Ishikawa (cell line): ENCODE measurements at regions not wholly inside any gene's neighbourhood (a gene's known extent, or its start where the extent isn't known, plus 50 kb on each side); places are given as distances from the start of the nearest gene placed in this dataset.

Experiments
- EGR1 ChIP-seq: IDR thresholded peaks from 2 replicates; pipeline ENCODE4 v1.6.1; 2012
- MAX ChIP-seq: IDR thresholded peaks from 2 replicates; pipeline ENCODE4 v1.6.1; 2012
- NFIC ChIP-seq: IDR thresholded peaks from 2 replicates; pipeline ENCODE4 v1.6.1; 2012
- RAD21 ChIP-seq: IDR thresholded peaks from 2 replicates; pipeline ENCODE4 v1.6.1; 2012; ENCODE audit warnings: low read depth
- REST ChIP-seq: IDR thresholded peaks from 2 replicates; pipeline ENCODE4 v1.6.1; 2012; ENCODE audit warnings: low read depth, mild to moderate bottlenecking
- TF ChIP-seq, protein P1 (sequence below): IDR thresholded peaks from 2 replicates; pipeline ENCODE4 v1.6.1; 2012

GRCh38 chr2:16155766-16156165 lies 215.4 kb downstream of the MYCN start:
- TF ChIP-seq REST (no peak), MAX (no peak), EGR1 (no peak), NFIC (no peak), RAD21 (no peak)
- TF ChIP-seq, protein P1, sequence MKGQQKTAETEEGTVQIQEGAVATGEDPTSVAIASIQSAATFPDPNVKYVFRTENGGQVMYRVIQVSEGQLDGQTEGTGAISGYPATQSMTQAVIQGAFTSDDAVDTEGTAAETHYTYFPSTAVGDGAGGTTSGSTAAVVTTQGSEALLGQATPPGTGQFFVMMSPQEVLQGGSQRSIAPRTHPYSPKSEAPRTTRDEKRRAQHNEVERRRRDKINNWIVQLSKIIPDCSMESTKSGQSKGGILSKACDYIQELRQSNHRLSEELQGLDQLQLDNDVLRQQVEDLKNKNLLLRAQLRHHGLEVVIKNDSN, result no peak
